Putamen (tissue), 1 donor: ENCODE measurements at regions not wholly inside any gene's neighbourhood (a gene's known extent, or its start where the extent isn't known, plus 50 kb on each side); places are given as distances from the start of the nearest gene placed in this dataset.
A peak's percentile ranks its signal among the peaks of the same experiment; 100 is the strongest.
"Not testable (repeated sequence)": the region's sequence is repeated elsewhere in the genome, so short reads cannot be mapped to it uniquely, and the experiment has no call there.

Source experiments
- DNase-seq: peaks from one replicate; pipeline ENCODE4 v3.0.0-alpha.2; 2016; ENCODE audit warnings: low spot score

DNA sequence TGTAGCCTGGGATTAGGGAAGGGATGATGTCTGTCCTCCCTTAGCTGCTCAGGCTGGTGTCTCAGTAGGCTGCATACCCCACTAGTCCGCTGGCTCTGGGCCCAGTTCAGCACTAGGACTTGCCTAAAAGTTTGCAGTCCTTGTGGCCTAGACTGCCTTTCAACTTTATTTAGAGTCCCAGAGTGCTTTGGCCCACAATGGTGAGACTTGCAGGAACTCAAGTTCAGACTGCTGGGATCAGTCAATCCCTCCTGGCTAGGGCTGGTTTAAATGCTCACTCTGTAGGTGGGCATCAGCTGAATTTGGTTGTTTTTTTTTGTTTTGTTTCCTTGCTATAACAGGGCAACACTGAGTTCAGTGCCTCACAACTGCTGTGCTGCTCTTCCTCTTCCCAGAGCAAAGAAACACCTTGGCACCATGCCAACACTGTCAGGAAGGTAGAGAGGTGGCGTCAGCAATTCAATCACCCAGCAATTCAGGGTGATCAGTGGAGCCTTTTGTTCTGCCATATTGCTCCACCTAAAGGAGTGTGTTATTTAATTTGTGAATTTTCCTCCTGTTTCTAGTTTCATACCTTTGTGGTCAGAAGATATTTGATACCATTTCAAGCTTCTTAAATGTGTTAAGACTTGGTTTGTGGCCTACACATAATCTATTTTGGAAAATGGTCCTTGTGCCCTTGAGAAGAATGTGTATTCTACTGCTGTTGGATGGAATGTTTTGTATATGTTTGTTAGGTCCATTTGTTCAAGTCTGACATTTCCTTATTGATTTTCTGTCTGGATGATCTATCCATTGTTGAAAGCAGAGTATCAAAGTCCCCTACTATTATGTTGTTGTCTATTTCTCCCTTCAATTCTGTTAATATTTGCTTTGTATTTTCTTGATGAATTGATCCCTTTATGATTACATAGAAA lies 284.0 kb upstream of the PMFBP1 start:
- DNase-seq = no peak

DNA sequence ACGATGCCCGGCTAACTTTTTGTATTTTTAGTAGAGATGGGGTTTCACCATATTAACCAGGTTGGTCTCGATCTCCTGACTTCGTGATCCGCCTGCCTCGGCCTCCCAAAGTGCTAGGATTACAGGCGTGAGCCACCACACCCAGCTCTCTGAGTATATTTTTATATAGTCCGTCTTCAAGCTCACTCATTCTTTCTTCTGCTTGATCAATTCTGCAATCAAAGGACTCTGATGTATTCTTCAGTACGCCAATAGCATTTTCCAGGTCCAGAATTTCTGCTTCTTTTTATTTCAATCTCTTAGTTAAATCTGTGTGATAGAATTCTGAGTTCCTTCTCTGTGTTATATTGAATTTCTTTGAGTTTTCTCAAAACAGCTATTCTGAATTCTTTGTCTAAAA lies 281.9 kb upstream of the PMFBP1 start:
- not testable (repeated sequence) for DNase-seq

DNA sequence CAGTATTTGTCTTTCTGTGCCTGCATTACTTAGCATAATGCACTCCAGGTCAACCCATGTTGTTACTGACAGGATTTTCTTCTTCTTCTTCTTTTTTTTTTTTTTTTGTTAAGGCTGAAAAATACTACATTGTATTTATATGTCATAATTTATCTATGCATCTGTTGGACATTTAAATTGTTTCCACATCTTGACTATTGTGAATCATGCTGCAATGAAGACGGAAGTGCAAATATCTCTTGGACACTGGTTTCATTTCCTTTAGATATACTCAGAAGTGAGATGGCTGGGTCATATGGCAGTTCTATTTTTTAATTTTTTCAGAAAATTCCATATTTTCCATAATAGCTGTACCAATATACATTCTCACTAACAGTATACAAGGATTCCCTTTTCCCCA lies 272.7 kb upstream of the PMFBP1 start:
- DNase-seq = no peak

DNA sequence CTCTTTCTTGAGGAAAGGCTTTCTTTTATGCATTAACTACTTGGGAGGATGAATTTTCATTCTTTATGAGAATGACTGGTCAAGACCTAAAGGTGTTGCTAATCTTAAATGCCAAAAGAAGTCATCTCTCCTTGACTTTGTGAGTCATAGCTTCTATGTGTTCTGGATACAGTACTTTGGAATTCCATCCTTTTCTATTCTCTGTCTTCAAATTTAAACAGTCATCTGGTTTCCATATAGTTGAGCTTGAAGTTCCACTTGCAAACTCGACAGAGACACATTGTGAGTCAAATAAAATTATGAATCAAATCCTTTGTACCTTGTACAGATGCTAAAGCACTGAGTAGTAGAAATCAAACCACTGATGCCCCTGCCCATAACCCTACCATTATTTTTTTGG lies 271.9 kb upstream of the PMFBP1 start:
- no peak for DNase-seq

DNA sequence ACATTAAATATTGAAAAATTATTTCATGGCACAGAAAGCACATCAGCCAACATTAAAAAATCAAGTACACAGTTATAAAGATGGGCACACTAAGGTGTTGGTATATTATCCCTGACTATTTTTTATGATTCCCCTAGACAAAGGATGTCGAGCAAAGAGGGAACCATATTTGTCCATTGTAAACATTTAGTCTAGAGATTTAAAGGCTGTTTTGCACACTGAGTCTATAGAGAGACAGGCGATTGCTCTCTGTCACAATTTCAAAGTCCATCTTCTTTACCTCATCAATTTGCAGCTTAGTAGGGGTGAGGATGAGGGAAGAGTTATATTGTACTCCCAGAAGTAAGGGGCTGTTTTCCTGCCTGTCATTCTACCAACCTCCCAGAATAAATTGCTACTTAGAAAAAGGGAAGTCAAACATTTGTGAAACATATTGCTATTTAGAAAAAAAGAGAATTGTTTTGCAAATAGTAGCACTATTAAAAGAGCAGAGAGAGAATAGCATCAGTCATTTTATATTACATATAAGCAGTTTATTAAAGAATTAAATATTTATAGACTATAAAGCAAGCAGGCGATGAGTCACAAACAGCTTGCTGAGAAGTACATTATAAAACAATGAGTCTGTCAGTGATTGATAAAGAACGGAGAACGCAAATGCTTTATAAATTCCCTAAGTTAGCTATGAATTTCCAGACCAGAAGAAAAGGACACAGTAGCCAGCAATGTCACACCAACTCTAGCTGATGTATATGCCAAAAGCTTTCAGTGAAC lies 270.6 kb upstream of the PMFBP1 start:
- DNase-seq = no peak

DNA sequence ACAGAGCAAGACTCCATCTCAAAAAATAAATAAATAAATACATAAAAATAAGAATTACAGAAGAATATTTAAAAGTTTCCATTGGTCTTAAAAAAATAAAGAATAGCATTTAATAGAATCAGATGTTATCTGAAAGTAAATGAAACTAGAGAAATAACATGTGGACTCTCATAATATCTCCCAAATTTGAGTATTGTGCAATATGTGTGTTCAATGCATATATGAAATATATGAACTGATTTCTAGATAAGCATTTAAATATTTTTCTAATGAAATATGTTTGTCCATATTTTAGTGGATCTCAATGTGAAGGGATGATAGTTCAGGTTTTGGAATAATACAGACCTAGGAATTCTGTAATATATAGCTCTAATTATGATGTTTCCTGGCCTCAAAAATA lies 265.9 kb upstream of the PMFBP1 start:
- no peak for DNase-seq

DNA sequence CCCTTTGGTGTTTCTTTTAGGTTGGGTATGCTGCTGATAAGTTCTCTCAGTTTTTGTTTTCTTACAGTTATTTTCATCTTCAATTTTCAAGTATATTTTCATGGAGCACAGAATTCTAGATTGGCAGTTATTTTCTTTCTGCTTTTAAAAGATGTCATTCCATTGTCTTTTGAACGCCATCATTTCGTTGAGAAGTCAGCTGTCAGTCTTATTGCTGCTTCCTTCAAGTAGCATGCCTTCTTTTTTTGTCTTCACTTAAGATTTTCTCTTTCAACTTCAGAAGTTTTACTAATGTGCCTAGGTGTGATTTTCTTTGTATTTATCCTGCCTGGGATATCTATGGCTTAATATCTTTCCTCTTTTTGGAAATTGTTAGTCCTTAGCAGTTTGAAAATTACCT lies 262.2 kb upstream of the PMFBP1 start:
- DNase-seq = no peak

DNA sequence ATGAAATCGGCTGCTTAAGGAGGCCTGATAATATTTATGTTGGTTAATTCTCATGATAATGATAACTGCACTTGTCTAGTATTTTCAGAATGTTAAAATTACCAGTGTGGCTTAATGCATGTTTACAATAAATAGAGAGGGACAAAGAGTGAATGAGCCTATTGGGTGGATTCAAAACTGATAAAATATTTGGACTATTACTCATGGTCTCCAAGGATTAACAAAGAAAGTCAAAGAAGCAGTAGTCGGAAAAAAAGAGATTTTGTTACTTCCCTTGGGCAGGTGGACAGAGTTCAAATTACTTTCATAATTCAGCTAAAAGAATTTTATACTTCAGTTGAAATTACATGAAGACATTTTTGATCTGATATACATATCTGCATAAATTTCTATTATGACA lies 258.2 kb upstream of the PMFBP1 start:
- no peak for DNase-seq

DNA sequence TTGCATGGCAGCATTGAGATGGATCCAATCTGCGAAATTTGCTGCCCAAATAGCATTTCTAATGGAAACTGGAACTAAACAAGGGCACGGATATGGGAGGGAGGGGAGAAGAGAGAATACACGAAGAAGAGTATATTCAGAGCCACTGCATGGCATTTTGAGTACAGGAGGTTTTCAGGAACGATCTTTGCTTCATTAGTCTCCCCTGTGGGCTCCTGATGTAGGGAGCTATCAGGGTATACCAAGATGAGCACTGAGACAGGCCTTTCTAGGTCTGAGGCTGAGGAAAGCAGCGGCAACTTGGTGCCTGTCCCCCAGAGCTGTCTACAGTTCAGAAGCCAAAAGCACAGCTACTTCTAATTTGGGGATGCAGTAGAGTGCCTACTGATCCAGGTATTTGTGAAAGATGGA lies 257.7 kb upstream of the PMFBP1 start:
- DNase-seq = peak; percentile 42

DNA sequence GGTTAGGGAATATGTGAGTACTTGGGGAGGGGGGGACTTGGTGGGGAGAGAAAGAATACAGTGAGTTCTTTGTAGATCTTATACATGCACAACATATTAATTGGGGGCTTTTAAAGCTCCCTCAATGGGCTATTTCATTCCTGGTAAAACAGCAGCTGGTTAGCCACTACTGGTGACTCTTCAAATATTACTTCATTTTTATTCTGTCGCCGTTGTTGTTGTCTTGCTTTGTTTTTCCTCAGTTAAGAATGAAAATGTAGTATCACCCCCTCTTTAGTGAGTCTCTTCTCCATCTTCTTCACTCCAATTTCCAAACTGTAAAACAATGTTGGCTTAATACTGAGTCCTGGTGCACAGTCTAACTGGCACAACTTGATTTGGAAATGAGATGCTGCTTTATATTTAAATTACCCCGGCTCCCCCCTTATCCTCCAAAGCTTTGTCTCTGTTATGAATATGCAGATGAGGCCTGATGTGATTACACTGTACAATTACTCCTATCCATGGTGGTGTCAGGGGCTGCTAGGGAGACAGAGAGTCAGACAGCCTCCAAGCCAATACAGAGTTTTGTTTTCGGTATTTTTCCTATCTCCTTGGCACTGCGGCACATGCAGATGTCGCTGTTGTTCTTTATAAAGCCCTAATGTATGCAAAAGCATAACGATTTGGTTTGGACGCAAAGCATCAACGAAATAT lies 256.9 kb upstream of the PMFBP1 start:
- peak; percentile 97 for DNase-seq

DNA sequence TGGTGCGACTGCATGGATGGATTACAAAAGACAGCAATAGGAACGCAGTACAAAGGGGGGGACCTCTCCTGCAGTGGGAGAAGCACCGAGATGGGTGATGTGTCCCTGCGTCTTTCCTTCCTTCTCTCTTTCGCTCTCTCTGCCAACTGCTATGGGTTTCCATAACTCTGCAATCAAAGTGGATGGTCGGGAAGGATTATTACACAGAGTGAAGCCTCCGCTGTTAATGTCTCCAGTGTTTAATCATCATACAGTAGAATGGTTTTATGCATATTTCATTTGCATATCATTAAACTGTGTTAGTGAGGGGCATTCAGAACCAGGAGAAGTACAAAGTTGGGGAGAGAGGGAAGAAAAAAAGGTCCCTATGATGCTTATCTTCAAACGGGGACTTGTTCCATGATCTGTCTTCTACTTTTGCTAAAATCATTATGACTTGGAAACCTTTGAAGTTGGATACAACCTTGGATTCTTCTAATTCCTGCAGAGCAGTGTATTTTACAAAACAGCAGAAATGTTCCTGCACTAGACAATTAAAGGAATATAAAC lies 255.9 kb upstream of the PMFBP1 start:
- DNase-seq = peak; percentile 62

DNA sequence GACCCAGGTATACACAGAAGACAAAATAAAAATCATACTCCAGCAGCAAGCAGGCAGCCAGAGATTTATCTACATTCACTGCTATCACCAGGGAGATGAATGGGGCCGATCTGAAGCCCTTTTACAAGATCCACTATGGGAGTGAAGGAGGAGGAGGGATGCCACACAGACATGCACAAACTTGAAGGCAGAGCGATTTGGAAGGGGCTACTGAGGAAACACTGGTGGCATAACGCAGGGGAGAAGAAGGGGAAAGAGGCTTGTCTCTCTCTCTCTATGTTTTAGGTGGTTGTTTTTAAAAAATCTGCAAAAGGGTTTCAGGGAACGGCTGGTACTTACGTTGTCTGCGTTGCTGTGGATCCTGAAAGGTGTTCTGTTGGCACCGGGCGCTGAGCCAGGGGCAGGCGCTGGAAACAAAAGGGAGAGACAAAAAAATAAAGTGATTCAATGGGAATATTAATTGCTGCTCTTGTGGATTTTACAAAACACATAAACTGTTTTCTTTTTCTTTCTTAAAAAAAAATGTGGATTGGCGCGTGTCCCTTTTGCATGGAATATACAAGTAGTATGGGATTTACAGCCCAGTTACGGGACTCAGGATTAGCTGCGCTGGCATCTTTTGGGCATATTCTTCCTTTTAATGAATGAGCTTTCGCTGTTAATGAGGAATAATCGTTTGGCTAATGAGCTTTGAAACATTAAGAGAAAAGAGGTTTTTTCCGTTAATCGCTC lies 255.3 kb upstream of the PMFBP1 start:
- peak; percentile 79 for DNase-seq

DNA sequence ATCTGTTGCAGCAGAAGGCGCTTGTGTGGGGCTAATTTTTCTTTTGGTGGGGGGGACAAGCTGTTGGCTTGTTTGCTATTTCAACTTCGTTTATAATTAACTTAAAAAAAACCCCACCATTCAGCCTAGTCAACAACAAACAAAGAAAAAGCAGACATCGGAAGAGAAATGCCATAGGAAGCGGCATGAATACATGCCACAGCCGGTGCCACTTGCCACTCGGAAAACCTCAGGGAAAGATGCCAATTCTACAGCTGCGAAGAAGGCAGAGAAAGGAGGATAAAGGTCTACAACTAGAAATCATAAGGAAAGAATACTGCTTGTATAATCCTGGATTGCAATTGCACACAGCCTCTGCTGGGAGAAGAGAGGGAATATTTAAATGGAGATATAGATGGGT lies 254.4 kb upstream of the PMFBP1 start:
- DNase-seq = peak; percentile 64

DNA sequence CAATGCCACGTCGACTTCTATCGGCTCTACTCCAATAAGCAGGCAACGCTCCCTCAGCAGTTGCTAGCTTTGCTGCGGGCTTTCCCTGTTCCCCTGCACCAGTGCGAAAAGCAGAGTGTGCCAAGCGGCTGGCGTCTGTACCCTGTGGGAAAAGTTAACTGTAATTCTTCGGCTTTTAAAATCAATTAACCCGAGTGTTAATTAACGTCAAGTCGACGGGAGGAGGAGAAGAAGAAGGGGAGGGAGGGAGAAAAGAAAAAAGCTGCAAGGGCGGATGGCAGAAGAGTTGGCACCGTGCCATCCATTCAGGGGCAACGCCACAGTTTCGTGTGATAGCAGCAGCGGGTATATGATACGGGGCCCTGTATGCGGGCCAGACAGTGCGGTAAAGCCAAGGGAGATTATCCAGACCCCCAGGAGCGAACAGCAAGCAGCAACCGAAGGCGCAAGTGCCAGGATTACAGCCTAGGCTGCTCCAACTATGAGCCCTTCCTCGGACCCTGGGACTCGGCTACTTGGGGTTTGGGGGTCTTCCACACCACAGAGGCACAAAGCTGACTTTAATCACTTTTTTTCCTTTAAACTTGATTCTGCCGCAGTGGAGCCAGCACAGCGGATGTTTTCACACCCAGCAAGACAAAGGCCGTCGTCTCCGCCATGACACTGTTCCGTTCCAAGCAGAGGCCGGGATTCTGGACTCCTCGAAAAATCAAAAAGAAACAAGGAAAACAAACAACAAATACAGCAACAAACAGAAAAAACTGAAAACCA lies 253.8 kb upstream of the PMFBP1 start:
- DNase-seq = peak; percentile 86

DNA sequence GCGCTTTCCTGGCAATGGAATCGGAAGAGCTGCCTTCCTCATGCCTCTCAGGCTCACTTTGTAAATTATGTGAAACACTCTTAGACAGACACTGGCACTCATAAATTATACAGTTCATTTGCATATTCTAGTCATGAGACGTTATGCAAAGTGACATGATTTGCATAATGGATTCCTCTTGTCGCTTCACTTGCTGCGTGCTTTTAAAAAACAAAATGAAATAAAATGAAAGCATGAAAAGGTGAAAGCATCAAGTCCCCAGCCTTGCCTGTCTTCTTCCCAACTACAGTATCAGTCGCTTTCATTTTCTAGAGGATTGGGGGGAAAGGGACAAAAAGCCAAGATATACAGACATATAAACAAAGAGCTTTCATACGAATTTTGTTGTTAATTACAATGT lies 252.8 kb upstream of the PMFBP1 start:
- peak; percentile 63 for DNase-seq

DNA sequence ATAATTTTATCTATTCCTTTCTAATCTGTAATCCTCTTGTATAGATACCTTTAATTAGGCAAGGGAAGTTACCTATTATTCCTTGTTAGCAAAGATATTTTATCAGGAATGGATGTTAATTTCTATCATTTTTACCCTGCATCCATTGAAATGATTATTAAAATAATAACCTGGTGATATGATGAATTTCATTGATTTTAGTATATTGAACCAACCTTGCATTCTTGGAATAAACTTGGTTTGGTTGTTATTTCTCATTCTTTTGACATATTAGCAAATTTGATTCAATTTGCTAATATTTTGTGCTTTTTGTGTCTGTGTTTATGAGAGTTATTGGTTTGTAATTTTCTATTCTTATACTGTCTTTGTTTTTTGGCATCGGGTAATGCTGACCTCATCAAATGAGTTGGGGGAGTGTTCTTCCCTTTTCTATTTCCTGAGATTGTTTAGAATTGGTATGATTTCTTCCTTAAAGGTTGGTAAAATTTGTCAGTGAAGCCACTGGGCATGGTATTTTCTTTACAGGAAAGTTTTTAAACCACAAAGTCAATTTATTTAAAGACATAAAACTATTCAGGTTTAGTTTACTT lies 250.4 kb upstream of the PMFBP1 start:
- DNase-seq = no peak

DNA sequence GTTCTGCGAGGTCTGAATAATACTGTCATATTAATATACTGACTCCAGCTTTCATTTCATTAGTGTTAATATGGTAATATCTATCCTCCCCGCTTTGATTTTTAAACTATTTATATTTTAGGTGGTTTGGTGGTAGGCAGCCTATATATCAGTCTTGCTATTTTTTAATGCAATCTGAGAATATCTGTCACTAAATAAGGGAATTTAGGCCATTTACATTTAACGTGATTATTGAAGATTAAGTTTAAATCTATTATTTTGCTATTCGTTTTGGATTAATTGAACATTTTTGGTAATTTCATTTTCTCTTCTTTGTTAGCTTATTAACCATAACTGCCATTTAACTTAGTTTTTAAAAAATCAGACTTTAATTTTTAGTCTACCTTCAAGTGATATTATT lies 247.7 kb upstream of the PMFBP1 start:
- no peak for DNase-seq

DNA sequence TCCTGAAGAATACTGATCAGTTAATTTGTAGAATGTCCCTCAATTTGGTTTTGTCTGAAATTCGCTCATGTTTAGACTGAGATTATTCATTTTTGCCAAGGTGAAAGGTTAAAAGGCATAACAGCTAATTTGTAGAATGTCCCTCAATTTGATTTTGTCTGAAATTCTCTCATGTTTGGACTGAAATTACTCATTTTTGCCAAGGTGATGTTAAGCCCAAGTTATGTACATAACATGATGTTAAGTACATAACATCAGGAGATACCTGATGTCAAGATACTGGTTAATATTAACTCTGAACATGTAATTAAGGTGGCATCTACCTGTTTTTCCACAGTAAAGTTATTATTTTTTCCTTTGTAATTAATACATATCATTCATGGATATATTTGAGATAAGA lies 243.4 kb upstream of the PMFBP1 start:
- DNase-seq = no peak

DNA sequence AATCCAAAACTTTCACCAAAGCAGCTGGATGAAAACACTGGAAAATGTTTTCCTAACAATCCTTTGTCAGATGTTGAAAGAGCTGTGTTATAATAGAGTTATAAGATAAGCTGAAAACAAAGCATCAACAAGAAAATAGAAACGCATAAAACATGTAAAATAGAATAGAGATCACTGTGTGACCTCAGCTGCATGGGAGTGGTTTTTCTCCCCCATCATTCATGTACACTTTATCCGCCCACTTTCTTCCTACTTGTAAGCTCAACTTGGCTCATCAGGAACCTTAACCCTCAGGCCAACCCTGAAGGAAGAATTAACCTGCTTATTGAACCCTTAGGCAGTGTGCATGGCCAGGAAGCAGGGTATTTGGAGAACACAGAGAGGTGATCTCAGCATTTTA lies 238.5 kb upstream of the PMFBP1 start:
- DNase-seq = no peak

DNA sequence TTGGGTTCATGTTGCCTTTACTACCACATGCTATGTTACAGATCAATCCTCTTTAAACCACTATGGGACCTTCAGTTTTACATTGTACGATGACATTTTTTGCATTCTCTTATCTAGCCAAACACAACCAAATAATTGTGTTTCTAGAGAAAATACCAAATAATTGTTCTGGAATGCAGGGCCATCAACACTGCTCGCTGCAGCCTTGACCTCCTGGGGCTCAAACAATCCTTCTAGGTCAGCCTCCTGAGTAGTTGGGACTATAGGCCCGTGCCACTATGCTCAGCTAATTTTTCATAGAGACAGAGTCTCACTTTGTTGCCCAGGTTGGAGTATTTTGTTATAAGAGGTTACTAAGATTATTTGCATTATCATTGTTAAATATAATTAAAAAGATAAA lies 237.5 kb upstream of the PMFBP1 start:
- no peak for DNase-seq

DNA sequence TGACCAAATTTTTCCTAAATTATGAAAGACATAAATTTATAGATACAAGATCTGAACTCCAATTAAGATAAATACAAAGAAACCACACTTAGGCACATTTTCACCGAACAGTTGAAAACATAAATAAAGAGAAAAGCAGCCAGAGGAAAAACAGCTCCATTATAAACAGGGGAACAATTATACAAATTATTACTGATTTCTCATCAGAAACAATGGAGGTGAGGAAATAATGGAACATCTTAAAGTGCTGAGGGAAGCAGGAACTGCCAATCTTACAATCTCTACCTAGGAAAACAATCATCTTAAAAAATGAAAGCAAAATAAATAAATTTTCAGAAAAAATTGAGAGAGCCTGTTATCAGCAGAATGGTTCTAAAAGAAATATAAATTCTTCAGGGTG lies 234.4 kb upstream of the PMFBP1 start:
- no peak for DNase-seq
